Mesendoderm (in vitro differentiated cells): ENCODE measurements at regions not wholly inside any gene's neighbourhood (a gene's known extent, or its start where the extent isn't known, plus 50 kb on each side); places are given as distances from the start of the nearest gene placed in this dataset.
A peak's percentile ranks its signal among the peaks of the same experiment; 100 is the strongest.
"Not testable (repeated sequence)": the region's sequence is repeated elsewhere in the genome, so short reads cannot be mapped to it uniquely, and the experiment has no call there.

Experiments used
- DNase-seq: peaks from one replicate; pipeline ENCODE4 v3.0.0; 2013
- H2AK5ac ChIP-seq: 2 replicates; pipeline ENCODE4 v1.6.1; 2013; ENCODE audit warnings: low read length, inconsistent platforms
- H2BK120ac ChIP-seq: 2 replicates; pipeline ENCODE4 v1.6.1; 2013; ENCODE audit warnings: low read depth, mild to moderate bottlenecking, low read length, moderate library complexity, mixed read lengths
- H2BK15ac ChIP-seq: replicated peaks from 2 replicates; pipeline ENCODE4 v1.6.1; 2013; ENCODE audit warnings: low read depth, mild to moderate bottlenecking, moderate library complexity
- H2BK5ac ChIP-seq: 2 replicates; pipeline ENCODE4 v1.6.1; 2013; ENCODE audit warnings: low read length, inconsistent platforms
- H3K18ac ChIP-seq: 2 replicates; pipeline ENCODE4 v1.6.1; 2013; ENCODE audit warnings: mild to moderate bottlenecking, low read length, mixed read lengths
- H3K23ac ChIP-seq: one replicate; pipeline ENCODE4 v1.6.1; 2013; ENCODE audit warnings: low read length
- H3K27ac ChIP-seq: 2 replicates; pipeline ENCODE4 v1.5.1; 2013; ENCODE audit warnings: low read depth, mild to moderate bottlenecking, inconsistent platforms, low read length, moderate library complexity
- H3K27me3 ChIP-seq: 2 replicates; pipeline ENCODE4 v1.6.1; 2013; ENCODE audit warnings: low read length, control low read depth, mild to moderate bottlenecking, inconsistent platforms; ENCODE audit not compliant: insufficient read depth, poor library complexity
- H3K36me3 ChIP-seq: 2 replicates; pipeline ENCODE4 v1.6.1; 2013; ENCODE audit warnings: low read length, inconsistent platforms; ENCODE audit not compliant: control insufficient read depth, insufficient read depth
- H3K4ac ChIP-seq: one replicate; pipeline ENCODE4 v1.6.1; 2013; ENCODE audit warnings: low read depth, mild to moderate bottlenecking, low read length, moderate library complexity
- H3K4me1 ChIP-seq: 2 replicates; pipeline ENCODE4 v1.6.1; 2013; ENCODE audit warnings: low read depth, low read length, inconsistent platforms; ENCODE audit not compliant: control insufficient read depth
- H3K4me2 ChIP-seq: 2 replicates; pipeline ENCODE4 v1.6.1; 2013; ENCODE audit warnings: low read length
- H3K4me3 ChIP-seq: 2 replicates; pipeline ENCODE4 v1.5.1; 2013; ENCODE audit warnings: mild to moderate bottlenecking, low read length
- H3K56ac ChIP-seq: one replicate; pipeline ENCODE4 v1.6.1; 2013; ENCODE audit warnings: low read length
- H3K79me1 ChIP-seq: 2 replicates; pipeline ENCODE4 v1.6.1; 2013; ENCODE audit warnings: low read length, inconsistent platforms
- H3K79me2 ChIP-seq: 2 replicates; pipeline ENCODE4 v1.6.1; 2013; ENCODE audit warnings: mild to moderate bottlenecking, low read length; ENCODE audit not compliant: control insufficient read depth, insufficient read depth
- H3K9ac ChIP-seq: 2 replicates; pipeline ENCODE4 v1.6.1; 2013; ENCODE audit warnings: low read length, inconsistent platforms
- H4K5ac ChIP-seq: one replicate; pipeline ENCODE4 v1.6.1; 2013; ENCODE audit warnings: low read length
- H4K8ac ChIP-seq: one replicate; pipeline ENCODE4 v1.6.1; 2013; ENCODE audit warnings: low read depth, mild to moderate bottlenecking, control low read depth, low read length, moderate library complexity
- WGBS: extraction: QIAGEN DNeasy Blood & Tissue Kit; methylation state at CpG from one replicate; pipeline ENCODE4 v1.1.7; 2013; ENCODE audit warnings: low lambda C conversion rate, missing lambda C conversion rate; ENCODE audit not compliant: insufficient coverage; ENCODE audit errors: extremely low coverage; 5-methylcytosine and 5-hydroxymethylcytosine counted together

DNA sequence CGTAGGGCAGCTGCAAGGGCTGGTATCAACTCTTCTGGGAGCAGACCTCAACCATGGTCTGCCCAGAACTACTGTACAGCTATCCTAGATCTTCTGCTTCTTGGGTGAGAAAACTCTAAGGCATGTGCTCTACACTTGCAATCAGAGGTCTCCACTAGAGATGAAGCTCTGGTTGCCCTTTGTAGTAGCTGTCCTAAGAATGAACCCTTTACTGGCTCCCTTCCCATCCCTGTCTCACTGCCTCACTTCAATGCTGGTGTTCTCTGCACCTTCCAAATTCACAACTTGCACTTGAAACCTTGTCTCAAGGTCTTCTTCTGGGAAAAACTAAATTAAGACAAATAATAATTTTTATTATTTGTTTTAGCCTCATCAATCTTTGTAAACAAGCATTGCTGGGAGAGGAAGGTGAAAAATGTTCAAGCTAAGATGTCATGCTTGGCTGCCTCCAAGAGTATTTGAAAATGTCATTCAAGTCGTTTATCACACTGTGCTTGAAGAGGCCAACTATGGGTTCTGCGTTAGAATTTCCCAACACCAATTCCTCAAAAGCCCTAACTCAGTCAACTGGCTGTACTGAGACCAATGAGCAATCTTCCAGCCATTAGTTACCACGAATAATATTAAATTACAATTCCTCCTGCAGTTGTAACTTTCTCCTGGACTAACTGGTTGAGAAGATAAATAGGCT is 216.9 kb upstream of the ADRA1D start:
- H2BK5ac ChIP-seq, result no peak overlapping the region
- no peak overlapping the region for H2BK15ac ChIP-seq
- H3K4me3 ChIP-seq, result no peak overlapping the region
- H3K18ac ChIP-seq, result no peak overlapping the region
- no peak overlapping the region for H3K4ac ChIP-seq
- DNase-seq, result no peak
- no peak overlapping the region for H2AK5ac ChIP-seq
- H3K56ac ChIP-seq, result no peak overlapping the region
- H3K4me1 ChIP-seq, result no peaks in the 10 kb centered on the region
- no peak overlapping the region for H3K4me2 ChIP-seq
- H3K27ac ChIP-seq, result no peak overlapping the region
- no peaks in the 10 kb centered on the region for H3K79me1 ChIP-seq
- no peak overlapping the region for H4K8ac ChIP-seq
- H2BK120ac ChIP-seq, result no peak overlapping the region
- no peaks in the 10 kb centered on the region for H3K79me2 ChIP-seq
- WGBS, result no CpG with 5 or more reads among the region's 4 CpGs
- H4K5ac ChIP-seq, result no peak overlapping the region
- H3K36me3 ChIP-seq, result no peaks in the 10 kb centered on the region
- H3K9ac ChIP-seq, result no peak overlapping the region
- no peaks in the 10 kb centered on the region for H3K27me3 ChIP-seq
- no peak overlapping the region for H3K23ac ChIP-seq

DNA sequence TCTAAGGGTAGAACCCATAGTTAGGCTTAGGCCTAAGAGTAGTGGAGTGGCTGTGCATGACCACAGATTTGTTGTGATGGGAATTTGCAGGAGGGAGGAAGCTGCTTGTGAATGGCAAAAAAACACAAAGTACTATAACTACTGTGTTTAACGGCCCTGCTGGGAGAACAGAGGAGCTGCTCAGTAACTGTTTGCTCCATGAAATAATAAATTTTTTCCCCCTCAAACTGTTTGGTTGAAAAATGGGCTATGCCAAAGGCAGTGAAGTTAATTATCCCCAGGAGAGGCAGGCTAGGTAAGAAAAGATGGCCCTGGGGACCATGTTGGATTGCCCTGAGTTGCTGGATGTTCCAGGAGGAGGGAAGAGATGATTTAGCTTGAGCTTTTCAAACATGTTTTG is 216.1 kb upstream of the ADRA1D start:
- no peak overlapping the region for H4K5ac ChIP-seq
- no peak overlapping the region for H3K27ac ChIP-seq
- H3K79me1 ChIP-seq, result no peaks in the 10 kb centered on the region
- H3K9ac ChIP-seq, result no peak overlapping the region
- no peak overlapping the region for H3K4me3 ChIP-seq
- no peak overlapping the region for H3K4ac ChIP-seq
- no peak overlapping the region for H2BK15ac ChIP-seq
- H3K23ac ChIP-seq, result no peak overlapping the region
- H2BK5ac ChIP-seq, result no peak overlapping the region
- no peak overlapping the region for H3K56ac ChIP-seq
- no peaks in the 10 kb centered on the region for H3K4me1 ChIP-seq
- no peaks in the 10 kb centered on the region for H3K79me2 ChIP-seq
- no CpG with 5 or more reads among the region's 1 CpG for WGBS
- H3K18ac ChIP-seq, result no peak overlapping the region
- no peak overlapping the region for H2AK5ac ChIP-seq
- no peak overlapping the region for H2BK120ac ChIP-seq
- no peaks in the 10 kb centered on the region for H3K36me3 ChIP-seq
- no peak overlapping the region for H3K4me2 ChIP-seq
- DNase-seq, result no peak
- H4K8ac ChIP-seq, result no peak overlapping the region
- no peaks in the 10 kb centered on the region for H3K27me3 ChIP-seq

DNA sequence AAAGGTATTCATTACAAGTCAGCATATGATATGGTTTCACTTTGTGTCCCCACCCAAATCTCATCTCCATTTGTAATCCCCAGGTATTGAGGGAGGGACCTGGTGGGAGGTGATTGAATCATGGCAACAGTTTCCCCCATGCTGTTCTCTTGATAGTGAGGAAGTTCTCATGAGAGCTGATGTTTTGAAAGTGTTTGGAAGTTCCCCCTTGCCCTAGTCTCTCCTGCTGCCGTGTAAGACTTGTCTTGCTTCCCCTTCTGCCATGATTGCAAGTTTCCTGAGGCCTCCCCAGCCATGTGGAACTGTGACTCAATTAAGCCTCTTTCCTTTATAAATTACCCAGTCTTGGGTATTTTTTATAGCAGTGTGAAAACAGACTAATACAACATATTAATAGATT is 213.7 kb upstream of the ADRA1D start:
- not testable (repeated sequence) for H3K4me1 ChIP-seq, H4K5ac ChIP-seq, H2BK120ac ChIP-seq, H3K36me3 ChIP-seq, H3K56ac ChIP-seq, H2AK5ac ChIP-seq, H3K27ac ChIP-seq, H3K23ac ChIP-seq, DNase-seq, H4K8ac ChIP-seq, H2BK15ac ChIP-seq, H3K4me2 ChIP-seq, H2BK5ac ChIP-seq, H3K4me3 ChIP-seq, H3K79me2 ChIP-seq, H3K18ac ChIP-seq, H3K79me1 ChIP-seq, H3K9ac ChIP-seq, H3K27me3 ChIP-seq, H3K4ac ChIP-seq
- no CpG with 5 or more reads among the region's 1 CpG for WGBS

DNA sequence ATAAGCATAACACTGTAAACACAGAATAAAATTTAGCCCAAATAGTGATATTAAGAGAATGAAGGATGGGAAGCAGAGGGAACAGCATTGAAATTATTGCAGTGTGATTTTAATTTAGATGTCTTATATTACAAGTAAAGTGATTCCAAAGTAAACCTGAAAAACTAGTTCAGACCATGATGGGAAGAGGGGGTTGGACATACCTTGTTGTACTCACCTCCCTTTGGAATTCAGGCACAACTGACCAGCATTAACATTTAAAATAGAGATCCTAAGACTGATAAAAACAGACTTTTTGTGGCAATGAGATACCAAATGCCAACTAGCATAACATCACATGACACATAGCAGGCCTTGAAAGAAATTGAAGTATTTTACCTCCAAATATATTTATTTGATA is 210.0 kb upstream of the ADRA1D start:
- no peaks in the 10 kb centered on the region for H3K79me1 ChIP-seq
- H3K18ac ChIP-seq, result no peak overlapping the region
- DNase-seq, result no peak
- no peak overlapping the region for H3K56ac ChIP-seq
- H2BK15ac ChIP-seq, result no peak overlapping the region
- H3K79me2 ChIP-seq, result no peaks in the 10 kb centered on the region
- no peak overlapping the region for H3K4ac ChIP-seq
- H3K4me3 ChIP-seq, result no peak overlapping the region
- H3K36me3 ChIP-seq, result no peaks in the 10 kb centered on the region
- peaks cover 4% of the 10 kb centered on the region for H3K4me1 ChIP-seq
- H4K8ac ChIP-seq, result no peak overlapping the region
- H2AK5ac ChIP-seq, result no peak overlapping the region
- no peak overlapping the region for H2BK120ac ChIP-seq
- H4K5ac ChIP-seq, result no peak overlapping the region
- no peak overlapping the region for H3K4me2 ChIP-seq
- H3K23ac ChIP-seq, result no peak overlapping the region
- no peak overlapping the region for H3K27ac ChIP-seq
- no peak overlapping the region for H3K9ac ChIP-seq
- no peak overlapping the region for H2BK5ac ChIP-seq
- H3K27me3 ChIP-seq, result no peaks in the 10 kb centered on the region

DNA sequence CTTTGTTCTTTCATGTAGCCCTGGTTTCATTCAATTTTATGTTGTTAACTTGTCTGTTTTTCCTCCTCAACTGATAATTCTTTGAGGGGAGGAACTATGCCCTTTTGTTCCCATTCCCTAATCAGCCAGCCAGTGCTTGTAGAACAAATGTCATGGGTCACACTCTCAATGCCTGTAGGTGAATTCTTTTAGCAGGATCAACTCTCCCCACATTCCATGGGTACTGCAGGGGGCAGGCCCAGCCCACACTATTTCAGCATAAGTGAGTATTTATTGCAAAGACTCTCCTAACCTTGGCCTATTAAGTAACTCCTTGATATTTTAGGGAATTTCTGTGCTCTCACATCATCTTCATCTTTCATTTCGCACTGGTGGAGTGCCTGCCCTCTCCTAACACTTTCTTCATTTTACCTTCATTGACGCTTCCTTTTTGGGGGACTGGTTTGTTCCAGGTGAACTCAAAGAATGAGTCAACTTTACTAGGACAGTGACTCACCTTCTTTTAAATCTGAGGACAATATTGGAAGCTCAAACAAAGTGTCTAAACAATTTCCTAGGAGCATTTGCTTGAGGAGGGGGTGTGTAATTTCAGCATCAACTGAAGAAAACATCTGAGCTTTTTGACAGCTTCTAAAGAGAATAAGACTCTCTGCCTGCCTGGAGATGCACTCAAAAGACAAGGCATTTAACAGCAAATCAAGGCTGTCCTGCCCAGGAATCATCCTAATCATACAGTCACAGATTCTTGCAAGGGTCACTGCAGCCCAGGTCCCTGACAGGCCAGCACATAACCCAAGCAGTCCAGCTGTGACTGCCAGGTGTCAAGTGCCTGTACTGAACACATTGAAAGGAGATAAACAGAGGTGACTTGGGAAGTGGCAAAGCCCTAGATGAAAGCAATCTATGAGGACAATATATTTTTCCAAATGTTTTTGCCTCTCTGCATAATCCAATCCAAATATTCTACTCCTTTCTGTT is 208.8 kb upstream of the ADRA1D start:
- Histone ChIP-seq H3K27ac (peak overlapping the region; percentile 57), H2BK15ac (no peak overlapping the region), H3K27me3 (no peaks in the 10 kb centered on the region), H4K5ac (no peak overlapping the region), H3K18ac (no peak overlapping the region), H3K4me2 (no peak overlapping the region), H2AK5ac (no peak overlapping the region), H3K36me3 (no peaks in the 10 kb centered on the region), H2BK5ac (no peak overlapping the region), H3K4ac (no peak overlapping the region), H3K4me3 (no peak overlapping the region), H4K8ac (no peak overlapping the region), H3K79me1 (no peaks in the 10 kb centered on the region), H3K4me1 (peaks cover 4% of the 10 kb centered on the region), H3K79me2 (no peaks in the 10 kb centered on the region), H2BK120ac (no peak overlapping the region), H3K56ac (no peak overlapping the region), H3K9ac (no peak overlapping the region), H3K23ac (no peak overlapping the region)
- DNase-seq, result peak; percentile 82
- WGBS, result no CpG with 5 or more reads among the region's 2 CpGs
